DMS153 treated with DMSO at 0.1 percent for 48 hours (cell line): ENCODE measurements at regions not wholly inside any gene's neighbourhood (a gene's known extent, or its start where the extent isn't known, plus 50 kb on each side); places are given as distances from the start of the nearest gene placed in this dataset.
A peak's percentile ranks its signal among the peaks of the same experiment; 100 is the strongest.

ENCODE experiments used
- DNase-seq: peaks from one replicate; lab custom pipeline; 2025; ENCODE audit not compliant: unreplicated experiment; lab: John Stamatoyannopoulos, UW

GRCh38 chr9:108386032-108386431 is 469.8 kb downstream of the ACTL7B start:
- DNase-seq: no peak

- no peak for DNase-seq
Measured at GRCh38 chr9:108383796-108384195, 472.0 kb downstream of the ACTL7B start.

- DNase-seq: no peak
Measured at GRCh38 chr9:108382310-108382709, 473.5 kb downstream of the ACTL7B start.

- DNase-seq: no peak
Measured at GRCh38 chr9:108377881-108378280, 477.9 kb downstream of the ACTL7B start.

GRCh38 chr9:108377382-108377781 is 478.4 kb downstream of the ACTL7B start:
- no peak for DNase-seq

GRCh38 chr9:108376140-108376539 is 479.6 kb downstream of the ACTL7B start:
- DNase-seq: no peak

GRCh38 chr9:108374626-108375025 is 481.2 kb downstream of the ACTL7B start:
- DNase-seq: no peak

- DNase-seq: no peak
Measured at GRCh38 chr9:108367188-108367587, 488.6 kb downstream of the ACTL7B start.

- DNase-seq: peak; percentile 32
Measured at GRCh38 chr9:108363311-108363710, 492.5 kb downstream of the ACTL7B start.

- no peak for DNase-seq
Measured at GRCh38 chr9:108360304-108360703, 495.5 kb downstream of the ACTL7B start.

- DNase-seq: no peak
Measured at GRCh38 chr9:108356806-108357205, 499.0 kb downstream of the ACTL7B start.

GRCh38 chr9:108351571-108351970 is 504.2 kb downstream of the ACTL7B start:
- no peak for DNase-seq

GRCh38 chr9:108347463-108348188 is 508.2 kb downstream of the ACTL7B start:
- DNase-seq: no peak

GRCh38 chr9:108345826-108346225 is 510.0 kb downstream of the ACTL7B start:
- no peak for DNase-seq

- DNase-seq: no peak
Measured at GRCh38 chr9:108339251-108339650, 516.5 kb downstream of the ACTL7B start.

- DNase-seq: no peak
Measured at GRCh38 chr9:108336575-108336974, 519.2 kb downstream of the ACTL7B start.

GRCh38 chr9:108333530-108333983 is 522.2 kb downstream of the ACTL7B start:
- DNase-seq: no peak

- DNase-seq: no peak
Measured at GRCh38 chr9:108331596-108331995, 524.2 kb downstream of the ACTL7B start.

GRCh38 chr9:108325406-108325805 is 530.4 kb downstream of the ACTL7B start:
- no peak for DNase-seq

GRCh38 chr9:108323615-108324014 is 532.2 kb downstream of the ACTL7B start:
- DNase-seq: no peak

- no peak for DNase-seq
Measured at GRCh38 chr9:108322326-108323098, 533.3 kb downstream of the ACTL7B start.

GRCh38 chr9:108316630-108317029 is 539.2 kb downstream of the ACTL7B start:
- no peak for DNase-seq
